H1 (cell line): ENCODE measurements at regions not wholly inside any gene's neighbourhood (a gene's known extent, or its start where the extent isn't known, plus 50 kb on each side); places are given as distances from the start of the nearest gene placed in this dataset.

ENCODE experiments used
- CTCF ChIA-PET: fragments of 300-600 bp; sonication (Branson Sonifier 250); formaldehyde crosslinking; loops from one replicate; lab custom pipeline; 2021; ENCODE audit not compliant: partially characterized antibody; lab: Charles Lee
- POLR2A ChIA-PET: fragments of 300-600 bp; sonication (Branson Sonifier 250); formaldehyde crosslinking; loops from one replicate; lab custom pipeline; 2021; ENCODE audit warnings: inconsistent platforms; ENCODE audit not compliant: partially characterized antibody; lab: Charles Lee
- DNase-seq, 2 experiments: peaks; one replicate each; pipeline versions ENCODE4 v3.0.0 to v3.0.0-alpha.2; 2010 to 2022; ENCODE audit warnings: low spot score in 2 of 2, low read depth in 1 of 2, mixed read lengths in 1 of 2
- FAIRE-seq: peaks from 2 replicates; lab custom pipeline; 2011; peaks lifted over from hg19 to GRCh38; lab: Jason Lieb, UNC
- H2AFZ ChIP-seq: 2 replicates; pipeline ENCODE4 v1.8.1; 2012; ENCODE audit warnings: low read length, inconsistent platforms
- H2AK5ac ChIP-seq: 2 replicates; pipeline ENCODE4 v1.6.1; 2013; ENCODE audit warnings: low read depth, low read length
- H2BK120ac ChIP-seq: replicated peaks from 2 replicates; pipeline ENCODE3; 2013; ENCODE audit warnings: low read depth, low read length, inconsistent platforms
- H2BK12ac ChIP-seq: 2 replicates; pipeline ENCODE4 v1.6.1; 2013; ENCODE audit warnings: low read depth, low read length
- H2BK15ac ChIP-seq: 2 replicates; pipeline ENCODE4 v1.6.1; 2013; ENCODE audit warnings: low read length
- H2BK20ac ChIP-seq: 2 replicates; pipeline ENCODE4 v1.6.1; 2013; ENCODE audit warnings: low read length
- H2BK5ac ChIP-seq: 2 replicates; pipeline ENCODE4 v1.6.1; 2013; ENCODE audit warnings: low read depth, low read length
- H3K14ac ChIP-seq: 2 replicates; pipeline ENCODE4 v1.6.1; 2013; ENCODE audit warnings: inconsistent platforms; ENCODE audit not compliant: insufficient read length
- H3K18ac ChIP-seq: 2 replicates; pipeline ENCODE4 v1.6.1; 2013; ENCODE audit warnings: low read length; ENCODE audit errors: extremely low read depth
- H3K23ac ChIP-seq: 2 replicates; pipeline ENCODE4 v1.6.1; 2013; ENCODE audit warnings: inconsistent platforms; ENCODE audit not compliant: insufficient read length
- H3K23me2 ChIP-seq: 2 replicates; pipeline ENCODE4 v1.6.1; 2013; ENCODE audit warnings: low read depth, low read length
- H3K27ac ChIP-seq: 2 replicates; pipeline ENCODE4 v1.6.1; 2011; ENCODE audit warnings: low read depth, low read length, inconsistent platforms
- H3K27me3 ChIP-seq, 4 experiments: replicated peaks in 1 of 4; 1 replicate in 1 of 4; 2 replicates in 3 of 4; pipeline versions ENCODE4 v1.6.1 to v1.8.1; 2011 to 2013; ENCODE audit warnings: low read length in 3 of 4, mild to moderate bottlenecking in 3 of 4, inconsistent platforms in 2 of 4, mixed read lengths in 2 of 4, moderate library complexity in 1 of 4; ENCODE audit not compliant: control insufficient read depth in 3 of 4, insufficient read depth in 3 of 4; ENCODE audit errors: extremely low read depth in 1 of 4
- H3K36me3 ChIP-seq, 4 experiments: 2 replicates each; pipeline versions ENCODE4 v1.6.1 to v1.8.1; 2011 to 2013; ENCODE audit warnings: mild to moderate bottlenecking in 4 of 4, low read length in 3 of 4, moderate library complexity in 2 of 4, control low read depth in 1 of 4, inconsistent platforms in 1 of 4; ENCODE audit not compliant: insufficient read depth in 4 of 4, control insufficient read depth in 2 of 4
- H3K4ac ChIP-seq: replicated peaks from 2 replicates; pipeline ENCODE3; 2013; ENCODE audit warnings: low read length, low read depth, mixed read lengths, inconsistent platforms; ENCODE audit not compliant: insufficient read length
- H3K4me1 ChIP-seq, 4 experiments: replicated peaks in 1 of 4; 1 replicate in 1 of 4; 2 replicates in 3 of 4; pipeline versions ENCODE4 v1.6.1 to v1.8.1; 2011 to 2013; ENCODE audit warnings: low read length in 3 of 4, inconsistent platforms in 2 of 4, mixed read lengths in 1 of 4; ENCODE audit not compliant: insufficient read depth in 4 of 4, control insufficient read depth in 3 of 4
- H3K4me2 ChIP-seq, 2 experiments: 2 replicates each; pipeline versions ENCODE4 v1.6.1 to v1.8.1; 2011 to 2013; ENCODE audit warnings: low read depth in 2 of 2, low read length in 2 of 2, control low read depth in 1 of 2, inconsistent platforms in 1 of 2, mild to moderate bottlenecking in 1 of 2; ENCODE audit not compliant: insufficient read depth in 1 of 2
- H3K4me3 ChIP-seq, 4 experiments: fragments of 200-600, 300-600 bp in 1 of 4; sonication (generic), shearing (Covaris generic), sonication (Bioruptor Twin) in 1 of 4; 2 replicates each; pipeline versions ENCODE4 v1.5.1 to v1.8.1; 2011 to 2016; ENCODE audit warnings: low read length in 4 of 4, low read depth in 3 of 4, control low read depth in 2 of 4, inconsistent platforms in 2 of 4, mild to moderate bottlenecking in 2 of 4, mixed read lengths in 1 of 4, moderate library complexity in 1 of 4; ENCODE audit not compliant: insufficient read depth in 2 of 4; ENCODE audit errors: extremely low read depth in 1 of 4
- H3K56ac ChIP-seq: replicated peaks from 2 replicates; pipeline ENCODE3; 2013; ENCODE audit warnings: low read depth, mild to moderate bottlenecking, mixed read lengths, low read length, inconsistent platforms; ENCODE audit not compliant: insufficient read length
- H3K79me1 ChIP-seq: 2 replicates; pipeline ENCODE4 v1.6.1; 2013; ENCODE audit warnings: low read depth, low read length, control low read depth
- H3K79me2 ChIP-seq, 2 experiments: 2 replicates each; pipeline versions ENCODE4 v1.6.1 to v1.8.1; 2012 to 2013; ENCODE audit warnings: low read length in 2 of 2, mild to moderate bottlenecking in 2 of 2, inconsistent platforms in 1 of 2; ENCODE audit not compliant: insufficient read depth in 2 of 2, control insufficient read depth in 1 of 2
- H3K9ac ChIP-seq, 4 experiments: replicated peaks in 1 of 4; 1 replicate in 1 of 4; 2 replicates in 3 of 4; pipeline versions ENCODE4 v1.6.1 to v1.8.1; 2011 to 2013; ENCODE audit warnings: low read depth in 3 of 4, low read length in 3 of 4, control low read depth in 2 of 4, mild to moderate bottlenecking in 2 of 4, moderate library complexity in 2 of 4, inconsistent platforms in 1 of 4; ENCODE audit errors: extremely low read depth in 1 of 4
- H3K9me3 ChIP-seq, 2 experiments: 2 replicates each; pipeline versions ENCODE4 v1.6.1 to v1.8.1; 2012 to 2013; ENCODE audit warnings: mild to moderate bottlenecking in 2 of 2, moderate library complexity in 2 of 2, control low read depth in 1 of 2, inconsistent platforms in 1 of 2, low read depth in 1 of 2, low read length in 1 of 2, mixed read lengths in 1 of 2; ENCODE audit not compliant: insufficient read depth in 2 of 2
- H4K20me1 ChIP-seq, 2 experiments: replicated peaks in 1 of 2; 2 replicates each; pipeline versions ENCODE3 to v1.8.1; 2011 to 2013; ENCODE audit warnings: inconsistent platforms in 2 of 2, low read length in 2 of 2, mild to moderate bottlenecking in 1 of 2; ENCODE audit not compliant: insufficient read depth in 2 of 2, control insufficient read depth in 1 of 2
- H4K5ac ChIP-seq: 2 replicates; pipeline ENCODE4 v1.6.1; 2013; ENCODE audit warnings: low read length, low read depth, mixed read lengths, inconsistent platforms; ENCODE audit not compliant: insufficient read length
- H4K8ac ChIP-seq: 2 replicates; pipeline ENCODE4 v1.8.0; 2013; ENCODE audit warnings: mild to moderate bottlenecking, moderate library complexity, low read length, inconsistent platforms; ENCODE audit not compliant: insufficient read depth; ENCODE audit errors: extremely low read depth
- H4K91ac ChIP-seq: replicated peaks from 2 replicates; pipeline ENCODE3; 2013; ENCODE audit warnings: low read length, mixed read lengths, inconsistent platforms; ENCODE audit not compliant: insufficient read length
- ASH2L ChIP-seq: fragments of 200-600, 300-600 bp; sonication (generic); IDR thresholded peaks from one replicate; pipeline ENCODE4 v1.7.1; 2017; ENCODE audit warnings: low read length
- BCL11A ChIP-seq, 2 experiments: IDR thresholded peaks; one replicate each; pipeline ENCODE4 v1.6.1; 2011; ENCODE audit warnings: low read depth in 2 of 2, low read length in 2 of 2, mild to moderate bottlenecking in 2 of 2
- CBX8 ChIP-seq: fragments of 300-800, 300-1000 bp; sonication (generic); IDR thresholded peaks from 2 replicates; pipeline ENCODE4 v1.7.1; 2016; ENCODE audit warnings: low read depth, low read length, borderline replicate concordance
- CTBP2 ChIP-seq: IDR thresholded peaks from 2 replicates; pipeline ENCODE4 v1.7.0; 2011; ENCODE audit warnings: borderline replicate concordance, mild to moderate bottlenecking, moderate library complexity, mixed read lengths, low read length; ENCODE audit not compliant: insufficient read depth, insufficient read length
- GTF2F1 ChIP-seq: IDR thresholded peaks from 2 replicates; pipeline ENCODE4 v1.6.1; 2012; ENCODE audit warnings: low read depth, low read length, improper control_type of control experiment, borderline replicate concordance
- KDM4A ChIP-seq: IDR thresholded peaks from one replicate; pipeline ENCODE4 v1.7.1; 2012; ENCODE audit warnings: low read depth, mild to moderate bottlenecking, moderate library complexity, low read length, inconsistent platforms; ENCODE audit not compliant: severe bottlenecking
- MAFK ChIP-seq: IDR thresholded peaks from 2 replicates; pipeline ENCODE4 v1.6.1; 2012; ENCODE audit warnings: low read depth, mild to moderate bottlenecking, improper control_type of control experiment, low read length
- SP2 ChIP-seq: IDR thresholded peaks from 2 replicates; pipeline ENCODE4 v1.6.1; 2012; ENCODE audit warnings: mild to moderate bottlenecking, low read length, inconsistent platforms
- TAF1 ChIP-seq: IDR thresholded peaks from 2 replicates; pipeline ENCODE4 v1.6.1; 2011; ENCODE audit warnings: mild to moderate bottlenecking, low read depth, low read length
- WGBS, 2 experiments: shearing (Covaris generic) in 1 of 2; methylation state at CpG; one replicate each; pipeline versions ENCODE4 v1.1.6 to v1.1.7; 2013 to 2015; ENCODE audit warnings: low lambda C conversion rate in 2 of 2, mixed read lengths in 2 of 2, inconsistent platforms in 1 of 2, low coverage in 1 of 2, missing lambda C conversion rate in 1 of 2; ENCODE audit not compliant: insufficient replicate concordance in 2 of 2, insufficient coverage in 1 of 2, insufficient read length in 1 of 2; ENCODE audit errors: extremely low coverage in 1 of 2, missing lambda C conversion rate in 1 of 2; 5-methylcytosine and 5-hydroxymethylcytosine counted together

GRCh38 chr7:130882396-130882795 lies 148.4 kb upstream of the KLF14 start:
- Histone ChIP-seq H2BK5ac (no peak overlapping the region), H2BK12ac (no peak overlapping the region), H2AFZ (no peak overlapping the region), H3K4me2 (no peak overlapping the region), H3K9me3 (no peaks in the 10 kb centered on the region), H3K36me3 (peaks cover 0 to 3% (median 0%) of the 10 kb centered on the region in 4 experiments; a peak in 1 of 8 replicates), H2BK20ac (no peak overlapping the region), H2AK5ac (no peak overlapping the region), H3K79me1 (no peaks in the 10 kb centered on the region), H3K14ac (no peak overlapping the region), H3K23me2 (no peaks in the 10 kb centered on the region), H3K18ac (no peak overlapping the region), H2BK15ac (no peak overlapping the region), H3K79me2 (no peaks in the 10 kb centered on the region), H4K91ac (no peak overlapping the region), H3K27ac (no peak overlapping the region), H4K8ac (no peak overlapping the region), H3K4ac (no peak overlapping the region), H2BK120ac (no peak overlapping the region), H3K56ac (no peak overlapping the region), H3K4me3 (no peak overlapping the region), H4K5ac (no peak overlapping the region), H4K20me1 (no peaks in the 10 kb centered on the region), H3K4me1 (peaks cover 0 to 13% (median 3%) of the 10 kb centered on the region in 4 experiments; a peak in 3 of 7 replicates), H3K23ac (no peak overlapping the region), H3K27me3 (no peaks in the 10 kb centered on the region), H3K9ac (no peak overlapping the region)
- WGBS, 2 experiments, result 91% methylated on average over 2 of the region's 2 CpGs; no CpG with 5 or more reads in 1 of the 2 experiments
- DNase-seq, result peak in 1 of 2 experiments; percentile 11
- CTCF ChIA-PET, result interaction anchor here (0.6 to 10.4 kb wide), 8 partner anchors 8 to 477 kb away, joined by 3 to 120 read pairs (median 4); no protein-coding TSS in a partner anchor
- TF ChIP-seq BCL11A (IDR thresholded peaks at IDR 0.05; ENCODE audit: low read depth in 2 of 2, low read length in 2 of 2) (no peak), MAFK (no peak), GTF2F1 (no peak), CTBP2 (no peak), SP2 (no peak), CBX8 (no peak), TAF1 (no peak), ASH2L (no peak), KDM4A (no peak)
- no peak for FAIRE-seq
- POLR2A ChIA-PET, result no interaction called here
